ENCODE measurements at regions not wholly inside any gene's neighbourhood (a gene's known extent, or its start where the extent isn't known, plus 50 kb on each side); places are given as distances from the start of the nearest gene placed in this dataset.

DNA sequence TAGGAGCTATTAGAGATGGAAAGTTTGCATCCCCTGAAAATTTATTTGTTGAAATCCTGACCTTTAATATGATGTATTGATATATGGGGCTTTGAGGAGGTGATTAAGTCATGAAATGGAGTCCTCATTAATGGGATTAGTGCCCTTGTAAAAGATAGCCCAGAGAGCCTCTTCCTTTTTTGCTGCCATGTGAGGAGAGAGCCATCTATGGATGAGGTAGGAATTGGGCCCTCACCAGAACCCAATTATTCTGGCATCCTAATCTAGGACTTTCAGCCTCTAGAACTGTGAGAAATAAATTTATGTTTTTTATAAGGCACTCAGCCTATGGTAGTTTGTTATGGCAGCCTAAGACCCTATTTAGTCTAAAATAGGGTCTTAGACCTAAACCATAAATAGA, 250.2 kb upstream of the SLITRK1 start:
- TF ChIP-seq, protein P1, sequence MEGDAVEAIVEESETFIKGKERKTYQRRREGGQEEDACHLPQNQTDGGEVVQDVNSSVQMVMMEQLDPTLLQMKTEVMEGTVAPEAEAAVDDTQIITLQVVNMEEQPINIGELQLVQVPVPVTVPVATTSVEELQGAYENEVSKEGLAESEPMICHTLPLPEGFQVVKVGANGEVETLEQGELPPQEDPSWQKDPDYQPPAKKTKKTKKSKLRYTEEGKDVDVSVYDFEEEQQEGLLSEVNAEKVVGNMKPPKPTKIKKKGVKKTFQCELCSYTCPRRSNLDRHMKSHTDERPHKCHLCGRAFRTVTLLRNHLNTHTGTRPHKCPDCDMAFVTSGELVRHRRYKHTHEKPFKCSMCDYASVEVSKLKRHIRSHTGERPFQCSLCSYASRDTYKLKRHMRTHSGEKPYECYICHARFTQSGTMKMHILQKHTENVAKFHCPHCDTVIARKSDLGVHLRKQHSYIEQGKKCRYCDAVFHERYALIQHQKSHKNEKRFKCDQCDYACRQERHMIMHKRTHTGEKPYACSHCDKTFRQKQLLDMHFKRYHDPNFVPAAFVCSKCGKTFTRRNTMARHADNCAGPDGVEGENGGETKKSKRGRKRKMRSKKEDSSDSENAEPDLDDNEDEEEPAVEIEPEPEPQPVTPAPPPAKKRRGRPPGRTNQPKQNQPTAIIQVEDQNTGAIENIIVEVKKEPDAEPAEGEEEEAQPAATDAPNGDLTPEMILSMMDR (IDR thresholded peaks at IDR 0.05) = no peak
- TF ChIP-seq POLR2A (IDR thresholded peaks at IDR 0.05) = no peak
